ENCODE measurements at regions not wholly inside any gene's neighbourhood (a gene's known extent, or its start where the extent isn't known, plus 50 kb on each side); places are given as distances from the start of the nearest gene placed in this dataset.

DNA sequence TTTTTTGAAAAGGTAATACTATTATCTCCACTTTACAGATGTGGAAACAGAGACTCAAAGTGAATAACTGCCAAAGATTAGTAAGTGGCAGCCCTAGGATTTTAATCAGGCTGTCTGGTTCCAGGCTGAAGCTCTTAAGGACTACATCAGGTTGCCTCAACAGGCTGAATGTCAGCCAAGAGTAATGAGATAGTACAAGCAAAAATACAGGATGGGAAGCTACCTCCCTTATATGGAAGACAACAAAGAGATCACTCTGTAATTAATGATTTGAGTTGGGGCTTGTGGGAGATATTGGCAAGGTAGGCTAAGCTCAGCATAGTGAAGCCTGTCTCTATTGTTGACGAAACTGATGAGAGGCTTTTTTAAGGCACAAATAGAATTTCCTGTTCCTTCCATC lies 323.1 kb downstream of the KCNJ3 start:
- WGBS (ENCODE audit: insufficient coverage) = 100% methylated on average over 1 of the region's 1 CpG
- ChIA-PET POLR2A (no interaction called here), CTCF (no interaction called here)

DNA sequence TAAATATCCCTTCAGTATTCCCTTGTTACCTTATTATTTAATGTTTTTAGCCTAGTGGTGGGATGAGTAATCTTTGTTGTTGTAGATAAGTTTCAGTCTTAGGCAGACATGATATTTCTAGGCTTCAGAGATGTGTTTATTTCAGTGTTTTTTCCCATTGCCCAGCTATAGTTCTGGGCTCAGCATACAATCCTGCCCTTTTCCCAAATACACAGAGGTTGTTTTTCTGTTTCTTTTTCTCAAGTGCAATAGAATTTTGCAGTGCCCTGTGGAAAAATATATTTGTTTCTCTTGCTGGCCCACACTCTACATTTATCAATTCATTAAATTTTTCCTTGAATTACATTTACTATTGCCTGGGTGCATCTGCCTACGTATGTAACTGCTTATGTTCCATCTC lies 321.8 kb downstream of the KCNJ3 start:
- DNase-seq = no peak
- Histone ChIP-seq H3K4me1 (ENCODE audit: control extremely low read depth in 1 of 4, control insufficient read depth in 4 of 4, insufficient read depth in 4 of 4, low read length in 3 of 4) (no peaks in the 10 kb centered on the region), H3K27me3 (replicated peaks in 2 of 5; ENCODE audit: control insufficient read depth in 4 of 5, insufficient read depth in 5 of 5, low read length in 4 of 5) (no peaks in the 10 kb centered on the region), H3K27ac (ENCODE audit: insufficient read depth in 1 of 2, low read depth in 1 of 2, low read length in 2 of 2, poor library complexity in 1 of 2, severe bottlenecking in 2 of 2) (no peak overlapping the region), H3K9me3 (ENCODE audit: control extremely low read depth in 1 of 5, control insufficient read depth in 4 of 5, insufficient read depth in 2 of 5, low read depth in 1 of 5, low read length in 4 of 5) (no peaks in the 10 kb centered on the region), H3K4me3 (ENCODE audit: control insufficient read depth in 1 of 7, extremely low read depth in 1 of 7, insufficient read depth in 4 of 7, low read depth in 2 of 7, low read length in 6 of 7) (no peak overlapping the region), H3K36me3 (ENCODE audit: control insufficient read depth in 4 of 4, insufficient read depth in 4 of 4, low read length in 3 of 4) (no peaks in the 10 kb centered on the region)
- ChIA-PET CTCF (no interaction called here), POLR2A (no interaction called here)
- WGBS (ENCODE audit: insufficient coverage) = 100% methylated on average over 1 of the region's 1 CpG

More for the DNA sequence above, 323.1 kb downstream of the KCNJ3 start:
- H3K4me1 ChIP-seq (ENCODE audit: control extremely low read depth in 1 of 4, control insufficient read depth in 4 of 4, insufficient read depth in 4 of 4, low read length in 3 of 4) = peaks cover 0 to 1% (median 0%) of the 10 kb centered on the region in 4 experiments
- H3K4me3 ChIP-seq (ENCODE audit: control insufficient read depth in 1 of 7, extremely low read depth in 1 of 7, insufficient read depth in 4 of 7, low read depth in 2 of 7, low read length in 6 of 7) = no peak overlapping the region
- H3K36me3 ChIP-seq (ENCODE audit: control insufficient read depth in 4 of 4, insufficient read depth in 4 of 4, low read length in 3 of 4) = no peaks in the 10 kb centered on the region
- no peaks in the 10 kb centered on the region for H3K9me3 ChIP-seq (ENCODE audit: control extremely low read depth in 1 of 5, control insufficient read depth in 4 of 5, insufficient read depth in 2 of 5, low read depth in 1 of 5, low read length in 4 of 5)
- H3K27me3 ChIP-seq (replicated peaks in 2 of 5; ENCODE audit: control insufficient read depth in 4 of 5, insufficient read depth in 5 of 5, low read length in 4 of 5) = no peaks in the 10 kb centered on the region
- H3K27ac ChIP-seq (ENCODE audit: insufficient read depth in 1 of 2, low read depth in 1 of 2, low read length in 2 of 2, poor library complexity in 1 of 2, severe bottlenecking in 2 of 2) = no peak overlapping the region
- no peak for DNase-seq

DNA sequence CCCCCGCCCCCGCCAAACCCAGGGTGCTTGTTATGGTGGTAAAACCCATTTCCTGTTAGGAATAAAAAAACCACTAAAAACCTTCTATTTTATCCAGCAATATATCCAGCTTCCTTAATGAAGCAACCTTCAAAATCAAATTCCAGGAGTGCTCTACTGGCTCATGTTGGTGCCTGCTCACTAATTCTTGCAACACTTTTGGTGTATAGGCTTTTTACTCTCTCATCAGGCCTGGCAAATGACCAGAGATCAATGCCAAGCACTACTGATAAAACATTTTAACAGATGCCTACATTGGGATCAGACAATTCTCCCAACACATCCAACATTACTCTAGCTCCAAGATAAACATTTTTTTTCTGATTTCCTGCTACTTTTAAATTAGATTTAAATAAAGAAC lies 312.4 kb downstream of the KCNJ3 start:
- H3K27ac ChIP-seq (ENCODE audit: insufficient read depth in 1 of 2, low read depth in 1 of 2, low read length in 2 of 2, poor library complexity in 1 of 2, severe bottlenecking in 2 of 2) = no peak overlapping the region
- H3K4me3 ChIP-seq (ENCODE audit: control insufficient read depth in 1 of 7, extremely low read depth in 1 of 7, insufficient read depth in 4 of 7, low read depth in 2 of 7, low read length in 6 of 7) = no peak overlapping the region
- no peaks in the 10 kb centered on the region for H3K36me3 ChIP-seq (ENCODE audit: control insufficient read depth in 4 of 4, insufficient read depth in 4 of 4, low read length in 3 of 4)
- ChIA-PET CTCF (no interaction called here), POLR2A (no interaction called here)
- no peaks in the 10 kb centered on the region for H3K27me3 ChIP-seq (replicated peaks in 2 of 5; ENCODE audit: control insufficient read depth in 4 of 5, insufficient read depth in 5 of 5, low read length in 4 of 5)
- H3K9me3 ChIP-seq (ENCODE audit: control extremely low read depth in 1 of 5, control insufficient read depth in 4 of 5, insufficient read depth in 2 of 5, low read depth in 1 of 5, low read length in 4 of 5) = peaks cover 0 to 1% (median 0%) of the 10 kb centered on the region in 5 experiments
- no peaks in the 10 kb centered on the region for H3K4me1 ChIP-seq (ENCODE audit: control extremely low read depth in 1 of 4, control insufficient read depth in 4 of 4, insufficient read depth in 4 of 4, low read length in 3 of 4)
- no peak for DNase-seq
- WGBS (ENCODE audit: insufficient coverage) = no CpG with 5 or more reads among the region's 2 CpGs

DNA sequence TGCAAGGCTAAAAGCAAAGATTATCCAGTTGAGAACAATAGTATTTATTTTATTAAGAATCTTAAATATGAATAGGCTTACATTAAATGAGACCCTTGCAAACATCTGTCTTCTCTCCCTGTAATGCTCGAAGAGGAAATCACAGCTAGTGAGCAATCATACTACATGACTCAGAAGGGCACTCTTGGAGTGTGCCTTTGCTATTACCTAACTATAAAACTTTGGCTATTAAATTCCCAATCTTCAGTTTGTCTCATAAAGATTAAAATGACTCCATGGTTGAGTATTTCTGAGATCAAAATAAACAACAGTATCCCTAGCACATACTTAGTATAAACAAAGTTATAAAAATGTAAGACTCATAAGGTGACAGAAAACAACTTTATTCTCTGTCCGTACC lies 296.9 kb downstream of the KCNJ3 start:
- Histone ChIP-seq H3K27ac (ENCODE audit: insufficient read depth in 1 of 2, low read depth in 1 of 2, low read length in 2 of 2, poor library complexity in 1 of 2, severe bottlenecking in 2 of 2) (no peak overlapping the region), H3K4me3 (ENCODE audit: control insufficient read depth in 1 of 7, extremely low read depth in 1 of 7, insufficient read depth in 4 of 7, low read depth in 2 of 7, low read length in 6 of 7) (no peak overlapping the region), H3K4me1 (ENCODE audit: control extremely low read depth in 1 of 4, control insufficient read depth in 4 of 4, insufficient read depth in 4 of 4, low read length in 3 of 4) (no peaks in the 10 kb centered on the region), H3K9me3 (ENCODE audit: control extremely low read depth in 1 of 5, control insufficient read depth in 4 of 5, insufficient read depth in 2 of 5, low read depth in 1 of 5, low read length in 4 of 5) (no peaks in the 10 kb centered on the region), H3K36me3 (ENCODE audit: control insufficient read depth in 4 of 4, insufficient read depth in 4 of 4, low read length in 3 of 4) (no peaks in the 10 kb centered on the region), H3K27me3 (replicated peaks in 2 of 5; ENCODE audit: control insufficient read depth in 4 of 5, insufficient read depth in 5 of 5, low read length in 4 of 5) (no peaks in the 10 kb centered on the region)
- CTCF ChIA-PET = no interaction called here
- POLR2A ChIA-PET = no interaction called here
- no peak for DNase-seq
- no CpG with 5 or more reads among the region's 2 CpGs for WGBS (ENCODE audit: insufficient coverage)

DNA sequence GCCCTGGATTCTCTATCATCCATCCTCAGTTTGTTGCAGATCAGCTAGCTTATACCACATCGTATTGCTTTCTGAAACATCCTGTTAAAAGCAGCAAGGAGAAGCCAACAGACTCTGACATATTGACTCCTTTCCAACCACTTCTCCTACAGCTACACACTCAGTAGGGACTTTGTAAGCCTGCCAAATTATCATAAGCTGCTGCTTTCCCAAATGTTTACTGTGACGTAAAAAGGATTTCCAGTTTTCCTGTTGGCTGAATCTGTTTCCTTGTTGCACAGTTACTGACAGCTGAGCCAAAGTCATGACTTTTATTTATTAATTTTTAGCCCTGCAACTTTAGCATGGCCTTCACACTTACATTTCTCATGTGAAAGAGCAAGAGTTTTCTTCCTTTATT lies 294.3 kb downstream of the KCNJ3 start:
- H3K4me3 ChIP-seq (ENCODE audit: control insufficient read depth in 1 of 7, extremely low read depth in 1 of 7, insufficient read depth in 4 of 7, low read depth in 2 of 7, low read length in 6 of 7) = no peak overlapping the region
- H3K9me3 ChIP-seq (ENCODE audit: control extremely low read depth in 1 of 5, control insufficient read depth in 4 of 5, insufficient read depth in 2 of 5, low read depth in 1 of 5, low read length in 4 of 5) = no peaks in the 10 kb centered on the region
- DNase-seq = no peak
- POLR2A ChIA-PET = interaction anchor here (0.5 kb wide), 1 partner anchor 26 kb away, joined by 3 read pairs; no protein-coding TSS in a partner anchor
- 70% methylated on average over 2 of the region's 2 CpGs for WGBS (ENCODE audit: insufficient coverage)
- no peaks in the 10 kb centered on the region for H3K36me3 ChIP-seq (ENCODE audit: control insufficient read depth in 4 of 4, insufficient read depth in 4 of 4, low read length in 3 of 4)
- H3K4me1 ChIP-seq (ENCODE audit: control extremely low read depth in 1 of 4, control insufficient read depth in 4 of 4, insufficient read depth in 4 of 4, low read length in 3 of 4) = no peaks in the 10 kb centered on the region
- no peak overlapping the region for H3K27ac ChIP-seq (ENCODE audit: insufficient read depth in 1 of 2, low read depth in 1 of 2, low read length in 2 of 2, poor library complexity in 1 of 2, severe bottlenecking in 2 of 2)
- CTCF ChIA-PET = no interaction called here
- H3K27me3 ChIP-seq (replicated peaks in 2 of 5; ENCODE audit: control insufficient read depth in 4 of 5, insufficient read depth in 5 of 5, low read length in 4 of 5) = no peaks in the 10 kb centered on the region

DNA sequence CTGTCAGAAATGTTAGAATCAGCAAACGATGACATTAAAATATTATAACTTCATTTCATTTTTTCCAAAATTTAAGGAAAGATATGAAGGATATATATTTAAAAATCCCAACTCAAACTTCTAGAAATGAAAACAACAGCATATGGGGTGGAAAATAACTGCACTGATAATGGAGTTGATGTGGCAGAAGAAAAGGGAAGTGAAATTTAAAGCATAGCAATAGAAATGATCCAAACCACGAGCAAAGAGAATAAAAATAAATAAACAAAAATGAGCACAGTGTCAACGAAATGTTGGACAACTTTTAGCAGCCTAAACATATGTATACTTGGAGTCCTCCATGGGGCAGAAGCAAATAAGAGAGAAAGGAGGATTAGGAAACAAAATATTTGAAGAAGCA lies 280.2 kb downstream of the KCNJ3 start:
- Histone ChIP-seq H3K4me1 (ENCODE audit: control extremely low read depth in 1 of 4, control insufficient read depth in 4 of 4, insufficient read depth in 4 of 4, low read length in 3 of 4) (peaks cover 0 to 22% (median 3%) of the 10 kb centered on the region in 4 experiments), H3K27ac (ENCODE audit: insufficient read depth in 1 of 2, low read depth in 1 of 2, low read length in 2 of 2, poor library complexity in 1 of 2, severe bottlenecking in 2 of 2) (no peak overlapping the region), H3K36me3 (ENCODE audit: control insufficient read depth in 4 of 4, insufficient read depth in 4 of 4, low read length in 3 of 4) (no peaks in the 10 kb centered on the region), H3K4me3 (ENCODE audit: control insufficient read depth in 1 of 7, extremely low read depth in 1 of 7, insufficient read depth in 4 of 7, low read depth in 2 of 7, low read length in 6 of 7) (no peak overlapping the region), H3K9me3 (ENCODE audit: control extremely low read depth in 1 of 5, control insufficient read depth in 4 of 5, insufficient read depth in 2 of 5, low read depth in 1 of 5, low read length in 4 of 5) (peaks cover 0 to 5% (median 0%) of the 10 kb centered on the region in 5 experiments), H3K27me3 (replicated peaks in 2 of 5; ENCODE audit: control insufficient read depth in 4 of 5, insufficient read depth in 5 of 5, low read length in 4 of 5) (no peaks in the 10 kb centered on the region)
- no CpG with 5 or more reads among the region's 3 CpGs for WGBS (ENCODE audit: insufficient coverage)
- POLR2A ChIA-PET = no interaction called here
- CTCF ChIA-PET = no interaction called here
- DNase-seq = no peak

DNA sequence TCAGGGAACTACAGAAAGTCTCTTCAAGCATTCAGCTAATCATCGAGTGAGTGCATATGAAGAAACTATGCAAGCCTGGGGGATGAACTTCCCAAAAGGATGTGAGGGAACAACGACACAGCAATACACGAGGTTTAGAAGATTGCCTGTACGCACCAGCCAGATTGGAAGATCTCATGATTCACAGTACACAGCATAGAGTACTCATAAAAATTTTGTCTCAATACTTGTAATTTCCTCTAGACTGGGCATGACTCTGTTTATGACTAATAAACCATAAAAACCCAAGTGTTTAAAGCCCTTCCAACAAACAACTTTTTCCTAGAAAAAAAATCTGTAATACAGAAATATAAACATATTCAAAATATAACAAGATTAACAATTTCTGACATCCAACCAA lies 279.7 kb downstream of the KCNJ3 start:
- DNase-seq = no peak
- H3K27ac ChIP-seq (ENCODE audit: insufficient read depth in 1 of 2, low read depth in 1 of 2, low read length in 2 of 2, poor library complexity in 1 of 2, severe bottlenecking in 2 of 2) = no peak overlapping the region
- WGBS (ENCODE audit: insufficient coverage) = 95% methylated on average over 4 of the region's 4 CpGs
- no peaks in the 10 kb centered on the region for H3K36me3 ChIP-seq (ENCODE audit: control insufficient read depth in 4 of 4, insufficient read depth in 4 of 4, low read length in 3 of 4)
- peaks cover 0 to 5% (median 0%) of the 10 kb centered on the region in 5 experiments for H3K9me3 ChIP-seq (ENCODE audit: control extremely low read depth in 1 of 5, control insufficient read depth in 4 of 5, insufficient read depth in 2 of 5, low read depth in 1 of 5, low read length in 4 of 5)
- CTCF ChIA-PET = no interaction called here
- H3K4me3 ChIP-seq (ENCODE audit: control insufficient read depth in 1 of 7, extremely low read depth in 1 of 7, insufficient read depth in 4 of 7, low read depth in 2 of 7, low read length in 6 of 7) = no peak overlapping the region
- H3K27me3 ChIP-seq (replicated peaks in 2 of 5; ENCODE audit: control insufficient read depth in 4 of 5, insufficient read depth in 5 of 5, low read length in 4 of 5) = no peaks in the 10 kb centered on the region
- peaks cover 0 to 22% (median 3%) of the 10 kb centered on the region in 4 experiments for H3K4me1 ChIP-seq (ENCODE audit: control extremely low read depth in 1 of 4, control insufficient read depth in 4 of 4, insufficient read depth in 4 of 4, low read length in 3 of 4)
- POLR2A ChIA-PET = no interaction called here
